ENCODE measurements at regions not wholly inside any gene's neighbourhood (a gene's known extent, or its start where the extent isn't known, plus 50 kb on each side); places are given as distances from the start of the nearest gene placed in this dataset.

DNA sequence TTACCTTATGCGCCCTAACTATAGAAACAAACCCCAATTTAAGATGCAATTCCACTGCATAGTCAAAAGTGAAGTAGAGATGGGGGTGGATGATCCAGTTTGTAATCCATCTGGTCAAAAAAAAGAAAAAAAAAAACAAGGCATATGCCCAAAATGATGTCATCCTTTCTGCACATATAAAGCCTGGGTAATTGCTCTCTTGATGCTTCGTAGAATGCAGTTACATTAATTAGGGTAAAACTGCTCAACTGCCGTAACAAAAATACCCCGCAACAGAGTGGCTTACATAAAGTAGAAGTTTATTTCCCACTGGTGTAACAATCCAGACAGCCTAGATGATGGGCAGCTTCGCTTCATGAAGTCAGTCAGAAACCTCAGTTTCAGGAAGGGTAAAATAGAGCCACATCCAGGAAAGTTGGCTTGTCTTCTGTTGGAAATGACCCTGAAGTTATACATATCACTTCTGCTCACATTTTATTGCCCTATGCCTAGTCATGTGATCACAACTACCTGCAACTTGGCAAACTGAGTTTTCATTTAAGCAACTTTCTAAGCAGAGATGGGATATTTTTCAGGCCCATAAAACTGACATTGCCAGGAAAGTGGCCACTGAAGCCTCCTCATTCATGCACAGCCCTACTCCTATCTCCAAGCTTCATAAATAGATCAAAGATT is 221.7 kb downstream of the C1orf94 start:
- no peaks in the 10 kb centered on the region for H3K79me2 ChIP-seq (ENCODE audit: control insufficient read depth, insufficient read depth, low read length)
- no peak overlapping the region for H3K27ac ChIP-seq (ENCODE audit: insufficient read depth, low read depth, low read length)
- H3K9me1 ChIP-seq (replicated peaks; ENCODE audit: control insufficient read depth, extremely low read depth, insufficient read depth, low read length), result no peaks in the 10 kb centered on the region
- DNase-seq (ENCODE audit: low read depth, low spot score), result no peak
- no peak for TF ChIP-seq POLR2AphosphoS5 (IDR thresholded peaks at IDR 0.05; ENCODE audit: insufficient read depth, low read depth, low read length)
- TF ChIP-seq MYC (IDR thresholded peaks at IDR 0.05; ENCODE audit: low read depth, low read length), result no peak
- TF ChIP-seq EZH2 (IDR thresholded peaks at IDR 0.05; ENCODE audit: borderline replicate concordance, low read depth, low read length, severe bottlenecking), result no peak
- no peak for TF ChIP-seq CTCF (IDR thresholded peaks at IDR 0.05; ENCODE audit: extremely low read depth in 1 of 2, insufficient read depth in 1 of 2, low read depth in 1 of 2, low read length in 2 of 2)
- no peak for TF ChIP-seq MAX (IDR thresholded peaks at IDR 0.05; ENCODE audit: insufficient read depth, insufficient read length)
- no peak for TF ChIP-seq POLR2A (IDR thresholded peaks at IDR 0.05; ENCODE audit: low read depth, low read length)
- no peak for TF ChIP-seq FOS (IDR thresholded peaks at IDR 0.05; ENCODE audit: borderline replicate concordance, insufficient read depth, low read length)
- TF ChIP-seq JUN (IDR thresholded peaks at IDR 0.05; ENCODE audit: borderline replicate concordance, insufficient read depth, insufficient read length, low read depth), result no peak
- no peaks in the 10 kb centered on the region for H3K4me1 ChIP-seq (ENCODE audit: control insufficient read depth, extremely low read depth, insufficient read depth, low read length)
- no peak overlapping the region for H2AFZ ChIP-seq (ENCODE audit: low read depth, low read length)
- no peak for FAIRE-seq
- H3K27me3 ChIP-seq (ENCODE audit: control insufficient read depth in 2 of 2, insufficient read depth in 2 of 2, low read length in 2 of 2), result no peaks in the 10 kb centered on the region
- no peak overlapping the region for H3K4me2 ChIP-seq (ENCODE audit: insufficient read depth, low read length)
- H3K9me3 ChIP-seq (replicated peaks; ENCODE audit: control insufficient read depth, insufficient read depth, low read length), result peaks cover 2% of the 10 kb centered on the region
- H3K36me3 ChIP-seq (ENCODE audit: control insufficient read depth in 2 of 2, extremely low read depth in 1 of 2, insufficient read depth in 2 of 2, low read length in 2 of 2), result no peaks in the 10 kb centered on the region
- intact Hi-C loops (cut with micrococcal nuclease) (no loop called here), dilution Hi-C loops (cut with MboI; ENCODE audit: extremely low pct_ligation_motif_present, low sequenced_read_pairs) (no loop called here)
- CTCF ChIA-PET, result no interaction called here
- no TSS peak for BruUV-seq (replicated peaks)
- H3K9ac ChIP-seq (replicated peaks; ENCODE audit: extremely low read depth, insufficient read depth, low read length), result no peak overlapping the region
- no peak overlapping the region for H3K4me3 ChIP-seq (replicated peaks in 1 of 3; ENCODE audit: insufficient read depth in 1 of 3, low read depth in 1 of 3, low read length in 3 of 3)
- POLR2A ChIA-PET, result no interaction called here
- no peaks in the 10 kb centered on the region for H4K20me1 ChIP-seq (replicated peaks; ENCODE audit: control insufficient read depth, extremely low read depth, insufficient read depth, low read length)

Data from endothelial cell of umbilical vein (primary cell).